Choroid plexus epithelial cell (primary cell): ENCODE measurements at regions not wholly inside any gene's neighbourhood (a gene's known extent, or its start where the extent isn't known, plus 50 kb on each side); places are given as distances from the start of the nearest gene placed in this dataset.
A peak's percentile ranks its signal among the peaks of the same experiment; 100 is the strongest.

ENCODE experiments used
- DNase-seq: peaks from one replicate; pipeline ENCODE4 v3.0.0-alpha.2; 2010; ENCODE audit warnings: low read depth
- H3K4me3 ChIP-seq: 2 replicates; pipeline ENCODE4 v1.5.1; 2011; ENCODE audit warnings: low read depth, mild to moderate bottlenecking, control low read depth, low read length, moderate library complexity
- TF ChIP-seq, protein P1 (sequence below): conservative IDR thresholded peaks from 2 replicates; pipeline ENCODE4 v1.5.1; 2011; ENCODE audit warnings: low read depth, mild to moderate bottlenecking, control low read depth, inconsistent platforms, low read length, moderate library complexity

DNA sequence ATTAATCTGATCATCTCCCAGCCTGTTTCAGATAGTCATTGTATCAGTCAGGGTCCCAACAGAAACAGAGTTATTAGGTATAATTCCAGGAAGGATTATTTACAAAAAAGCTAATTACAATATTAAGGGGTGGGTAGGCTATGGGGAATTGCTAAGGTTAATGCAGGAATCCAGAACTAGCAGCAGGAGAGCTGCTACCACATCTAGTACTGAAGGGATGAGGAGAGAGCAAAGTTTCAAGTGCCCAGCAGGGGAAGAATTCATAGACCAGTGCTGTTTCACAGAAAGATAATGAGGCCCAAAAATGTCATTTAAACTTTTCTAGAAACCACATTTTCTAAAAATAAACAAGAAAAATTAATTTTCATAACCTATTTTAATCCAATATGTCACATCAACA is 284.2 kb downstream of the HACE1 start:
- H3K4me3 ChIP-seq, result no peak overlapping the region
- TF ChIP-seq, protein P1, sequence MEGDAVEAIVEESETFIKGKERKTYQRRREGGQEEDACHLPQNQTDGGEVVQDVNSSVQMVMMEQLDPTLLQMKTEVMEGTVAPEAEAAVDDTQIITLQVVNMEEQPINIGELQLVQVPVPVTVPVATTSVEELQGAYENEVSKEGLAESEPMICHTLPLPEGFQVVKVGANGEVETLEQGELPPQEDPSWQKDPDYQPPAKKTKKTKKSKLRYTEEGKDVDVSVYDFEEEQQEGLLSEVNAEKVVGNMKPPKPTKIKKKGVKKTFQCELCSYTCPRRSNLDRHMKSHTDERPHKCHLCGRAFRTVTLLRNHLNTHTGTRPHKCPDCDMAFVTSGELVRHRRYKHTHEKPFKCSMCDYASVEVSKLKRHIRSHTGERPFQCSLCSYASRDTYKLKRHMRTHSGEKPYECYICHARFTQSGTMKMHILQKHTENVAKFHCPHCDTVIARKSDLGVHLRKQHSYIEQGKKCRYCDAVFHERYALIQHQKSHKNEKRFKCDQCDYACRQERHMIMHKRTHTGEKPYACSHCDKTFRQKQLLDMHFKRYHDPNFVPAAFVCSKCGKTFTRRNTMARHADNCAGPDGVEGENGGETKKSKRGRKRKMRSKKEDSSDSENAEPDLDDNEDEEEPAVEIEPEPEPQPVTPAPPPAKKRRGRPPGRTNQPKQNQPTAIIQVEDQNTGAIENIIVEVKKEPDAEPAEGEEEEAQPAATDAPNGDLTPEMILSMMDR, result no peak
- DNase-seq, result no peak

DNA sequence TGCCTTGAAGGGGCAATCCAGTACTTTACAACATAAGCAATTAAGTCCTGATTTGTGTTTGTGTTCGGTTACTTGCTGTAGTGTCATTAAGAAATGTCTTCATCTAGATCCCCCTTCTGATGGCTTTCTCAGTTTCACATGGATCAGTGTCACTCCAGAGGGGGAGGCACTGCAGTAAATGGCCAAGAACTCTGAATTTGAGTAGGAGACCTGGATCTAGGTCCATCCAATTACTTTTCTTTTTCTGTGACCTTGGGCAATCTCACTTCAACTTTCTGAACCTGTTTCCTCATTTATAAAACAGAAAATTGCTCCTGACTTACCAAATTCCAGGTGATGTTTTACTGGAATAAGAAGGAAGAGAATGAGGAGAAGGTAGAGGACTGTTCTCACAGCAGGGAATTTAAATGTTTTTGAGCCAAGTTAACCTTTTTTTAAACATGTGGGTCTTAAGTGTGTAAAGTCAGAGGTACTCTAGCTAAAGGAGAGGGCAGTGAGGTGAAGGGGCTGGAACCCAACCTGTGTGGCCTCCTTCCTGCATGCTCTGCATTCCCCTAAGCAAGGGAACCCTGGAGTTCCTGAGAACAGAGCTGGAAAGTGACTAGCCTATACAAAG is 285.5 kb downstream of the HACE1 start:
- TF ChIP-seq, protein P1, result no peak
- no peak for DNase-seq
- H3K4me3 ChIP-seq, result no peak overlapping the region

DNA sequence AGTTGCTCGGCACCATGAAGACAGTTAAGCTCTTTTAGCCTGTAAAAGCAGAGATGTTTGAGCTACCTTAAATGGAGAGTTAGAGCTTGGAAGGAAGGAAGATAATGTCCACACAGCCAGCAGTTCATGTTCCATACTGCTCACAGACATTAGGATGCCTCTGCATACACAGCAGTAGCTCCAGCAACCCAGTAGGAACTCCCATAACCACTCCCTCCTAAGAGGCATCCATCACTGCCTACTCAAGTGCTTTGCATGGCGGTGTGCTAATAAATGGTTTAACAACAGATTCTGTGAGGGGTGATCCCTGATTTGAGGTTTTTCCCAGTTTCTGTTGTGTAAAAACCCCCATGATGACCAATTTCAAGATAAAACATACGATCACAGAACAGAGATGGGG is 286.4 kb downstream of the HACE1 start:
- no peak for DNase-seq
- no peak overlapping the region for H3K4me3 ChIP-seq
- TF ChIP-seq, protein P1, result no peak

DNA sequence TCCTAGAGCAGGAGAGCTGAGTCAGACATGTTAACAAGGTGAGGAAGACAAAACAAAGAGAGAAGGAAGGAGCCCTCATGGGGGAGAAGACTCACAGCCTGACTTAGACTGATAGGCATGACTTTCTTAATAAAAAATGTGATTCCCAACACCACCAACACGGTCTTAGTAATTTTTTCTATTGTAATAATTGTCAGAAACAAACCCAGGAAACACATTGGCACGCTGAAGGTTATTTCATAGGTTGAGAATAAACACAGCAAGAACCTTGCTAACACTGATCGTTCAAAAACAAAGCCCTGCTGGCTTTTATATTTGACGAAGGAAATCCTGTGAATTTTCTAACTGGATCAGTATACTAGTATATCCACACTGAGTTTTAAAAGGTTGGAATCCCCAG is 286.8 kb downstream of the HACE1 start:
- no peak overlapping the region for H3K4me3 ChIP-seq
- TF ChIP-seq, protein P1, result no peak
- DNase-seq, result no peak

DNA sequence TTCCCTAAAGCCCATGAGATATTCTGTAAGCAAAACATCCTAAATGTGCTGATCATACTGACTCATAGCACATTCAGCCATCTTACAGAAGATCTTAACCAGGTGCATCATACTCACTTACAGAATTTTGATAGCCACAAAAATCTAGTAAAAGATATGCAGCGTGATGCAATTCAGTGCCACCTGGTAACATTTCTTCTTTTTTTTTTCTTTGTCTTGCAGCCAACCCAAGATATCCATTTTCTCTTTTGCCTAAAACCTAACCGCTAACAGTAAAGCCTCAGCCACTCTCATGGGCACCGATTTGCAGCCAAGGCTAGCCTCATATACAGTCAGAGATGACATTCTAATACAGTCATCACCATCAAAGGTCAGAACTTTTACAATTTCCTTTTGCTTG is 293.3 kb downstream of the HACE1 start:
- peak; percentile 52 for DNase-seq
- no peak overlapping the region for H3K4me3 ChIP-seq
- TF ChIP-seq, protein P1, result no peak

DNA sequence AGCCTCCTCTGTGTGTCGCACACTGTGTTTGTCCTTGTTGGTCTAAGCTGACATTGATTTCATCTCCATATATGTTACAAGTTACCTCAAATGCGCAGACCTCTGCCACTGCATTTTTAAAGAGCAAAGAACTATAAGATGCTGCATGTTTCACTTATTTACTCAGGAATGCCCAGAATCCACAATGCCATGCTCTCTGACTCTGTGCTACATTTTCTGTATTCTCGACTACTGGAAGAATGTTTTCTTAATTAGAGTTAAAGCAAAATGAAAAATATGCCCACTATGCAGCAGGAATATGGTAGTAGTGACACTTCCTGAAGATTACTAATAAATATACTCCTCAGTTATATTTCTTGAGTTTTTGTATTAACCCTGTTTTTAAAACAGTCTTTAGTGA is 296.4 kb downstream of the HACE1 start:
- peak; percentile 14 for DNase-seq
- TF ChIP-seq, protein P1, result no peak
- H3K4me3 ChIP-seq, result no peak overlapping the region

DNA sequence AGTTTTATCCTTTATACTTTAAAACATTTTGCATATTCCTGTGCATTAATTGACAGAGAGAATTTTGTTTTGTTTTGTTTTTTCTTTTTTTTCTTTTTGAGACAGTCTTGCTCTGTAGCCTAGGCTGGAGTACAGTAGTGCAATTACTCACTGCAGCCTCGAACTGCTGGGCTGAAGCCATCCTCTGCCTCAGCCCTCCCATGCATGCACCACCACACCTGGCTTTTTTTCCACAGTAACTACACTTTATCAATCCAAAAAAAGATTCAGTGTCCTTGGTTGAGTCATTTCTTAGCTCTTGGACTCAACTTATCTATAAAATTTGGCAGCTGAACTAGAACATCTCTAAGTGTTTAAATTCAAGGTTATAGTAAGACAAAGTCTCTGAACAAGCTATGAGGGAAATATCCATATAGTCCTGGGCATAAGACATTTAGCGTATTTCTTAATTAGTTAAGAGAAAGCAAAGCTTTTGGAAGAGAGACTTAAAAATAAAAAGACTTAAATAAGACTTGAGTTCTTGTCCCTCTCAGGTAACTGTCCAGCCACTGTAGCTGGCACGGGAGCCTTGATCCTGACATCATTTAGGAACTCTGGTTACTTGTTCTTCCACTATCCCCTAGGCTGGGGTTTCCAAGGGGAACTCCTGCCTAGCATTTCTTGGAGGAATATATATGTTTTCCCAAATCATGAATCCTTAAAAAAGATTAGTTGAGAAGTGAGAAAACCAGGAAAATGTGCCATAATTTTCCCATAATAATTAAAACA is 300.1 kb downstream of the HACE1 start:
- TF ChIP-seq, protein P1, result no peak
- H3K4me3 ChIP-seq, result no peak overlapping the region
- DNase-seq, result no peak
